ENCODE measurements at regions not wholly inside any gene's neighbourhood (a gene's known extent, or its start where the extent isn't known, plus 50 kb on each side); places are given as distances from the start of the nearest gene placed in this dataset.

DNA sequence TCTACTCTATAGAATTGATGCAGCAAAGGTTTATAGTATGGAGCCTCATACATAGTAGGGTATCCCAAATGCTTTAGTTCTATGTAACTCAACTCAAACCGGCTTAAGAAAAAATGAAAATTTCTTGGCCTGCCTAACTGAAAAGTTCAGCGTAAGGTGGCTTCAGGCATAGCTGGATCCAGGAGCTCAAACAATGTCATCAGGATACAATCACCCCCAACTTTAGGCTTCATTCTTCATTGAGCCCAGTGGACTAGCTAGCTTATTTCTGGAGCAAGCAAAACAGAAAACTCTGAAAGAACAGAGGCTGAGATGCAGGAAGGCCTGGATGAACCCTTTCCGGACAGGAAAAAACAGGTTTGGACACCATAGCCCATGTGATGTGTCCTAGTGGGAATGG is 147.5 kb upstream of the HS3ST4 start:
- TF ChIP-seq, protein P1, sequence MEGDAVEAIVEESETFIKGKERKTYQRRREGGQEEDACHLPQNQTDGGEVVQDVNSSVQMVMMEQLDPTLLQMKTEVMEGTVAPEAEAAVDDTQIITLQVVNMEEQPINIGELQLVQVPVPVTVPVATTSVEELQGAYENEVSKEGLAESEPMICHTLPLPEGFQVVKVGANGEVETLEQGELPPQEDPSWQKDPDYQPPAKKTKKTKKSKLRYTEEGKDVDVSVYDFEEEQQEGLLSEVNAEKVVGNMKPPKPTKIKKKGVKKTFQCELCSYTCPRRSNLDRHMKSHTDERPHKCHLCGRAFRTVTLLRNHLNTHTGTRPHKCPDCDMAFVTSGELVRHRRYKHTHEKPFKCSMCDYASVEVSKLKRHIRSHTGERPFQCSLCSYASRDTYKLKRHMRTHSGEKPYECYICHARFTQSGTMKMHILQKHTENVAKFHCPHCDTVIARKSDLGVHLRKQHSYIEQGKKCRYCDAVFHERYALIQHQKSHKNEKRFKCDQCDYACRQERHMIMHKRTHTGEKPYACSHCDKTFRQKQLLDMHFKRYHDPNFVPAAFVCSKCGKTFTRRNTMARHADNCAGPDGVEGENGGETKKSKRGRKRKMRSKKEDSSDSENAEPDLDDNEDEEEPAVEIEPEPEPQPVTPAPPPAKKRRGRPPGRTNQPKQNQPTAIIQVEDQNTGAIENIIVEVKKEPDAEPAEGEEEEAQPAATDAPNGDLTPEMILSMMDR (IDR thresholded peaks at IDR 0.05; ENCODE audit: low read depth, low read length): no peak
- no peak for TF ChIP-seq EZH2phosphoT487 (IDR thresholded peaks at IDR 0.05; ENCODE audit: low read depth)
